KMS-11 (cell line): ENCODE measurements at regions not wholly inside any gene's neighbourhood (a gene's known extent, or its start where the extent isn't known, plus 50 kb on each side); places are given as distances from the start of the nearest gene placed in this dataset.

Source experiments
- H2AFZ ChIP-seq: fragments of 200-600 bp; sonication (generic); 2 replicates; pipeline ENCODE4 v1.6.1; 2016; ENCODE audit warnings: antibody characterized with exemption, mixed run types, low read depth
- H3K27ac ChIP-seq: fragments of 200-600 bp; sonication (generic); 2 replicates; pipeline ENCODE4 v1.6.1; 2016; ENCODE audit warnings: mild to moderate bottlenecking, mixed run types
- H3K27me3 ChIP-seq: fragments of 200-600 bp; sonication (generic); 2 replicates; pipeline ENCODE4 v1.6.1; 2017; ENCODE audit warnings: mild to moderate bottlenecking, low read depth, mixed run types, moderate library complexity; ENCODE audit not compliant: insufficient read depth
- H3K36me3 ChIP-seq: fragments of 200-600 bp; sonication (generic); 2 replicates; pipeline ENCODE4 v1.6.1; 2017; ENCODE audit warnings: mild to moderate bottlenecking, mixed run types; ENCODE audit not compliant: insufficient read depth
- H3K4me1 ChIP-seq: fragments of 200-600 bp; sonication (generic); 2 replicates; pipeline ENCODE4 v1.6.1; 2016; ENCODE audit warnings: mild to moderate bottlenecking, low read depth, mixed run types; ENCODE audit not compliant: poor library complexity, severe bottlenecking
- H3K4me2 ChIP-seq: fragments of 200-600 bp; sonication (generic); 2 replicates; pipeline ENCODE4 v1.7.0; 2016; ENCODE audit warnings: mild to moderate bottlenecking, mixed run types
- H3K4me3 ChIP-seq: fragments of 200-600 bp; sonication (generic); IDR thresholded peaks from 2 replicates; pipeline ENCODE4 v1.6.1; 2017; ENCODE audit warnings: low read depth, low read length, mixed read lengths; ENCODE audit not compliant: insufficient read depth
- H3K79me2 ChIP-seq: fragments of 200-600 bp; sonication (generic); 2 replicates; pipeline ENCODE4 v1.6.1; 2016; ENCODE audit warnings: low read depth, mixed run types; ENCODE audit not compliant: insufficient read depth
- H3K9ac ChIP-seq: fragments of 200-600 bp; sonication (generic); 2 replicates; pipeline ENCODE4 v1.6.1; 2016; ENCODE audit warnings: mild to moderate bottlenecking, mixed run types
- H4K20me1 ChIP-seq: fragments of 200-600 bp; sonication (generic); 2 replicates; pipeline ENCODE4 v1.6.1; 2016; ENCODE audit warnings: mild to moderate bottlenecking, mixed run types; ENCODE audit not compliant: insufficient read depth
- TF ChIP-seq, protein P1 (sequence below): fragments of 200-600 bp; sonication (generic); conservative IDR thresholded peaks from 2 replicates; pipeline ENCODE4 v1.6.1; 2017; ENCODE audit warnings: low read depth, mild to moderate bottlenecking, antibody characterized with exemption, low read length, moderate library complexity, mixed read lengths

DNA sequence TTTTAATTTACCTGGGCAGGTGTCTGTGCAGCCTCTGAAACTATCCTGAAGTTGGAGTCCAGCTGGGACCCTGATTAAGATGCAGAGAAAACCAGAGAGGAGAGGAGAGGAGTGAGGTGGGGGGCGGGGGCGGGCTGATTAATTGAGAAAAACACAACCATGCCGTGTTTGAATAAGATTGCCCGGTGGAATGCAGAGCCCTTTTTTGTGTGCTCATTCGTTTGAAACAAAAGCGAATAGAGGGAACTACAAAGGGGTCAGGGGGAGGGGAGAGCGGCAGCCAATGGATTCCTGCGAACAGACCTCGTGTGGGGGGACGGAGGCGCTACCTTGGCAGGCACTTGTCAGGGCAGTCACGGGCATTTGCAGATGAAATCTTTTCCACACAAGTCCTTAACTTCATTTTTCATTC is 355.8 kb downstream of the SOX9 start:
- H3K27me3 ChIP-seq = no peaks in the 10 kb centered on the region

DNA sequence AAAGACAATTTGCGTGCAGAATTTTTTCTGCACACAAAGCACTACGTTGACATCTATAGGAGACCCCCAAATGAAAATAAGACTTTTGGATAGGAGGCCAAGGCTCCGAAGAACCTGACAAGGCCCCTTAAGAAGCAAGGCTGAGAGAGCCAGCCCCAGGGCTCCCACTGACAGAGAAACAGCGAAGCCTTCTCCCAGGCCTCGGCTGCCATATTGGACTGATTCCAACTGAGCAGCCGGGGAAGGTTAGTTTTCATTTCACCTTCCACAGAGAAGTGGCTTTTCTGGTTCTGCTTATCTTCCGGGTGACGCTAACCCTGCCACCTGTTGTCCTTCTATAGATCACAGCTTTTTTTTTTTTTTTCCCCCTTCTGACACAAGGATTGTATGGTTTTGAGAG is 356.7 kb downstream of the SOX9 start:
- Histone ChIP-seq H3K4me3 (no peak overlapping the region), H3K27ac (no peak overlapping the region), H2AFZ (no peak overlapping the region), H3K36me3 (no peaks in the 10 kb centered on the region), H3K4me1 (peaks cover 15% of the 10 kb centered on the region), H3K79me2 (peaks cover 64% of the 10 kb centered on the region; the same call in 1 of the 2 replicates), H3K4me2 (no peak overlapping the region), H3K9ac (no peak overlapping the region), H4K20me1 (no peaks in the 10 kb centered on the region; the same call in 1 of the 2 replicates), H3K27me3 (no peaks in the 10 kb centered on the region)
- TF ChIP-seq, protein P1, sequence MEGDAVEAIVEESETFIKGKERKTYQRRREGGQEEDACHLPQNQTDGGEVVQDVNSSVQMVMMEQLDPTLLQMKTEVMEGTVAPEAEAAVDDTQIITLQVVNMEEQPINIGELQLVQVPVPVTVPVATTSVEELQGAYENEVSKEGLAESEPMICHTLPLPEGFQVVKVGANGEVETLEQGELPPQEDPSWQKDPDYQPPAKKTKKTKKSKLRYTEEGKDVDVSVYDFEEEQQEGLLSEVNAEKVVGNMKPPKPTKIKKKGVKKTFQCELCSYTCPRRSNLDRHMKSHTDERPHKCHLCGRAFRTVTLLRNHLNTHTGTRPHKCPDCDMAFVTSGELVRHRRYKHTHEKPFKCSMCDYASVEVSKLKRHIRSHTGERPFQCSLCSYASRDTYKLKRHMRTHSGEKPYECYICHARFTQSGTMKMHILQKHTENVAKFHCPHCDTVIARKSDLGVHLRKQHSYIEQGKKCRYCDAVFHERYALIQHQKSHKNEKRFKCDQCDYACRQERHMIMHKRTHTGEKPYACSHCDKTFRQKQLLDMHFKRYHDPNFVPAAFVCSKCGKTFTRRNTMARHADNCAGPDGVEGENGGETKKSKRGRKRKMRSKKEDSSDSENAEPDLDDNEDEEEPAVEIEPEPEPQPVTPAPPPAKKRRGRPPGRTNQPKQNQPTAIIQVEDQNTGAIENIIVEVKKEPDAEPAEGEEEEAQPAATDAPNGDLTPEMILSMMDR = no peak

More for the DNA sequence above, 355.8 kb downstream of the SOX9 start:
- TF ChIP-seq, protein P1 = no peak
- peaks cover 19% of the 10 kb centered on the region for H3K4me1 ChIP-seq
- no peak overlapping the region for H3K4me3 ChIP-seq
- no peak overlapping the region for H3K27ac ChIP-seq
- H4K20me1 ChIP-seq = no peaks in the 10 kb centered on the region; the same call in 1 of the 2 replicates
- no peak overlapping the region for H3K4me2 ChIP-seq
- H2AFZ ChIP-seq = no peak overlapping the region
- peaks cover 65% of the 10 kb centered on the region; the same call in 1 of the 2 replicates for H3K79me2 ChIP-seq
- H3K9ac ChIP-seq = no peak overlapping the region
- no peaks in the 10 kb centered on the region for H3K36me3 ChIP-seq

DNA sequence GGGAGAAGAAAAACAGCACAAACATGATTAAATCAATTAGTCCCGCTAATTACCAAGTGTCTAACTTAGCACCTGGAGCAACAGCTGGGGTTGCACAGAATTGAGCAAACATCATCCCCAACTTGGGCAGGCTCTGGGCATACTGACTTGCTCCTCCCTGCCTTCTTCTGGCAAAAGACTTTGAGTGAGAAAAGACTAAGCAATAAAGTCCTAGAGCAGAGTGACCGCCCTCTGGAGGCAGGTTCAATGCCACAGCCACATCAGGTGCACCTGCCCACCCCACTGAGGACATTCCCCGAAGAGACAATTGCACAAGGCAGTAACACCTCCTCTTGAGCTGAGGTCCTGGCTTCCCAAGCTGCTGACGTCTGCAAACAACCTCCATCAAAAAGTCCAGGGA is 358.3 kb downstream of the SOX9 start:
- peaks cover 11% of the 10 kb centered on the region for H3K4me1 ChIP-seq
- H3K27me3 ChIP-seq = no peaks in the 10 kb centered on the region
- no peak overlapping the region for H3K27ac ChIP-seq
- H4K20me1 ChIP-seq = no peaks in the 10 kb centered on the region
- no peaks in the 10 kb centered on the region for H3K36me3 ChIP-seq
- no peak overlapping the region for H2AFZ ChIP-seq
- no peak overlapping the region for H3K4me3 ChIP-seq
- H3K4me2 ChIP-seq = no peak overlapping the region
- TF ChIP-seq, protein P1 = no peak
- H3K9ac ChIP-seq = no peak overlapping the region
- H3K79me2 ChIP-seq = peaks cover 70% of the 10 kb centered on the region; the same call in 1 of the 2 replicates

DNA sequence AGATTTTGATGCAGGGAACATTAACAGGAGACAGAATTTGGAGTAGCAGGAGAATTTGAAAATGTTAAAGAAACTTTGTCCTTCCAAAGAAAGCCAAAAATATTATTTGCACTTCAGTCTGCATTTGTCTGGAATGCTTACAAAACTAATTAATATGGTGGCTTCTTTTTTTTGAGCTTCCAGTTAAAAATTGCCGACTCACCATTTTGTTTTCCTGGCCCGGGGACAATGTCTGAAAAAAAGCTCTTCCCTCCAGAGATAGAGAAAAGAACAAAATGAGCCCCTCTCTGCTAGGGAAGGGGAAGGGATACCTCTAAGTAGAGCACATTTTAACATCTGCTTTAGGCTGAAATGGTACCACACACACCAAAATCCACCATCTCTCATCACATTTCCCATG is 360.8 kb downstream of the SOX9 start:
- H3K36me3 ChIP-seq = no peaks in the 10 kb centered on the region

More for the DNA sequence above, 360.8 kb downstream of the SOX9 start:
- Histone ChIP-seq H3K27ac (no peak overlapping the region), H3K27me3 (no peaks in the 10 kb centered on the region), H3K4me1 (peaks cover 11% of the 10 kb centered on the region), H3K4me3 (no peak overlapping the region), H3K9ac (no peak overlapping the region), H3K4me2 (no peak overlapping the region), H2AFZ (no peak overlapping the region), H4K20me1 (no peaks in the 10 kb centered on the region), H3K79me2 (peaks cover 67% of the 10 kb centered on the region; the same call in 1 of the 2 replicates)
- TF ChIP-seq, protein P1 = no peak
